Lung (tissue), 11 donors: ENCODE measurements at regions not wholly inside any gene's neighbourhood (a gene's known extent, or its start where the extent isn't known, plus 50 kb on each side); places are given as distances from the start of the nearest gene placed in this dataset.

Source experiments
- ATAC-seq: fragments of 200-7000 bp; cut with Tn5 transposase; one replicate; pipeline ENCODE4 v1.9.1; 2020; ENCODE audit warnings: moderate number of reproducible peaks; ENCODE audit not compliant: insufficient read depth, low FRiP score
- DNase-seq, 3 donors: peaks; one replicate each; pipeline ENCODE4 v3.0.0-alpha.2; 2013 to 2017
- H3K27ac ChIP-seq, 2 donors: one replicate each; pipeline ENCODE4 v1.5.1; 2013; ENCODE audit warnings: mild to moderate bottlenecking in 2 of 2, moderate library complexity in 2 of 2, control low read depth in 1 of 2, inconsistent platforms in 1 of 2, low read depth in 1 of 2, low read length in 1 of 2
- H3K27me3 ChIP-seq, 3 donors: one replicate each; pipeline ENCODE4 v1.5.1; 2013; ENCODE audit warnings: low read length in 2 of 3; ENCODE audit not compliant: control insufficient read depth in 3 of 3, insufficient read depth in 3 of 3
- H3K36me3 ChIP-seq, 4 donors: one replicate each; pipeline ENCODE4 v1.5.1; 2013; ENCODE audit warnings: low read length in 4 of 4, mild to moderate bottlenecking in 1 of 4, moderate library complexity in 1 of 4; ENCODE audit not compliant: control insufficient read depth in 4 of 4, insufficient read depth in 4 of 4
- H3K4me1 ChIP-seq, 5 donors: one replicate each; pipeline ENCODE4 v1.5.1; 2013; ENCODE audit warnings: low read length in 5 of 5, mild to moderate bottlenecking in 2 of 5, moderate library complexity in 1 of 5; ENCODE audit not compliant: control insufficient read depth in 5 of 5, insufficient read depth in 5 of 5
- H3K4me3 ChIP-seq: one replicate; pipeline ENCODE4 v1.5.1; 2013; ENCODE audit warnings: mild to moderate bottlenecking, control low read depth, moderate library complexity
- H3K9ac ChIP-seq, 2 donors: one replicate each; pipeline ENCODE4 v1.5.1; 2013; ENCODE audit warnings: low read length in 2 of 2, control low read depth in 1 of 2; ENCODE audit not compliant: insufficient read depth in 1 of 2
- H3K9me3 ChIP-seq, 4 donors: one replicate each; pipeline ENCODE4 v1.5.1; 2013; ENCODE audit warnings: low read length in 3 of 4, mild to moderate bottlenecking in 1 of 4, moderate library complexity in 1 of 4; ENCODE audit not compliant: control insufficient read depth in 4 of 4, insufficient read depth in 3 of 4
- CTCF ChIP-seq: IDR thresholded peaks from 2 replicates; pipeline ENCODE4 v1.5.1; 2012; ENCODE audit warnings: mild to moderate bottlenecking; ENCODE audit errors: control extremely low read depth, extremely low read depth
- WGBS, 2 donors: extraction: QIAGEN DNeasy Blood & Tissue Kit; methylation state at CpG; one replicate each; pipeline ENCODE4 v1.1.7; 2013; 5-methylcytosine and 5-hydroxymethylcytosine counted together
- donor health status: control.
- donor health status: control.
- donor health status: Bipolar disorder and iron deficiency.
- donor health status: healthy.
- donor health status: DM: yes; HTN: yes; CAD: no.

- DNase-seq = no peak
These were observed 218.5 kb downstream of the AASDHPPT start for GRCh38 chr11:106295974-106296373.

GRCh38 chr11:106302416-106302815, 225.0 kb downstream of the AASDHPPT start:
- no peak overlapping the region for H3K9ac ChIP-seq
- no peaks in the 10 kb centered on the region for H3K36me3 ChIP-seq
- no peaks in the 10 kb centered on the region for H3K4me1 ChIP-seq
- TF ChIP-seq CTCF = no peak
- DNase-seq = no peak
- H3K4me3 ChIP-seq = no peak overlapping the region
- no peak overlapping the region for H3K27ac ChIP-seq
- no peaks in the 10 kb centered on the region for H3K27me3 ChIP-seq
- no peak for ATAC-seq
- 86 to 93% methylated on average over 2 of the region's 2 CpGs for WGBS, 2 donors
- peaks cover 0 to 3% (median under 1%) of the 10 kb centered on the region in 4 donors for H3K9me3 ChIP-seq

More at GRCh38 chr11:106295974-106296373, 218.5 kb downstream of the AASDHPPT start:
- Histone ChIP-seq H3K27me3 (no peaks in the 10 kb centered on the region), H3K36me3 (no peaks in the 10 kb centered on the region), H3K9me3 (no peaks in the 10 kb centered on the region), H3K9ac (no peak overlapping the region), H3K27ac (no peak overlapping the region), H3K4me1 (no peaks in the 10 kb centered on the region), H3K4me3 (no peak overlapping the region)
- ATAC-seq = no peak
- TF ChIP-seq CTCF = no peak

- Histone ChIP-seq H3K4me3 (no peak overlapping the region), H3K27ac (no peak overlapping the region), H3K27me3 (no peaks in the 10 kb centered on the region), H3K4me1 (no peaks in the 10 kb centered on the region), H3K9me3 (peaks cover 0 to 3% (median under 1%) of the 10 kb centered on the region in 4 donors), H3K9ac (no peak overlapping the region), H3K36me3 (no peaks in the 10 kb centered on the region)
- ATAC-seq (no peak), DNase-seq (no peak)
- TF ChIP-seq CTCF = no peak
These were observed 226.8 kb downstream of the AASDHPPT start for GRCh38 chr11:106304274-106304673.

GRCh38 chr11:106305458-106305857, 228.0 kb downstream of the AASDHPPT start:
- Histone ChIP-seq H3K4me3 (no peak overlapping the region), H3K36me3 (no peaks in the 10 kb centered on the region), H3K9ac (no peak overlapping the region), H3K27ac (no peak overlapping the region), H3K4me1 (no peaks in the 10 kb centered on the region), H3K9me3 (peaks cover 0 to 3% (median 2%) of the 10 kb centered on the region in 4 donors), H3K27me3 (no peaks in the 10 kb centered on the region)
- peak in 1 of 3 donors; percentile 25 for DNase-seq
- WGBS, 2 donors = 67 to 85% methylated on average over 1 of the region's 1 CpG
- ATAC-seq = peak; percentile 72
- TF ChIP-seq CTCF = no peak
